ENCODE measurements at regions not wholly inside any gene's neighbourhood (a gene's known extent, or its start where the extent isn't known, plus 50 kb on each side); places are given as distances from the start of the nearest gene placed in this dataset.

DNA sequence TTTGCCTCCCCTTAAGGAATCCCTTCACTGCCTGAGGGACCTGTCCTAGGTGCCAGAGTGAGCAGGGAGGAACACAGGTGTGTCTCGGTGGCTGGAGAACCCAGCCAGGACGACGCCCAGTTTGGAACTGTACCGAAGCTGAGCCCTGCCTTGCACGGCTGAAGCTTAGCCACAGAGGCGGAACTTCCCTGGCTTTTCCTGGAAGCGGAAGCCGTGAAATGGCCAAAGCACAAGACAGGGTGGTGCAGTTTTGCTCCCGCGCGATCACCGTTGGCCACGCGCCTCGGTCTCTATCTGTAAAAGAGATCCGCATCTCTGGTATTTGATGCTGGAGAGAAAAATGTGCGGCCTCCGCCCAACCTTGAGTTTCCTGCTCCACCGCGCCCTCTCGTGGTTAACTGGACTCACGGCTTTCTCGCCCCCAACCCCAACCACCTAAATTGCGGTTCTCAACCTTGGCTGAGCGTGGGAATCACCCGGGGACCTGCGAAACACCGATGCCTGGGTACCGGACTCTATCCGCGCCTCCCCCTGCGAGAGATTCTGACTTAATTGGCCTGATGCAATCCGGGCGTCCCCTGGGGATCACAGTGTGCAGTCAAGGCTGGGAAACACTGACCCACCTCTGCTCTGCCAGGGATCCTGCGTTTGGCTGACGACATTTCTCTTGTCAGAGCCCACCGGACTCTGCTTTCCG is 70.7 kb upstream of the ABHD2 start (continued):
- TF ChIP-seq, protein P1, sequence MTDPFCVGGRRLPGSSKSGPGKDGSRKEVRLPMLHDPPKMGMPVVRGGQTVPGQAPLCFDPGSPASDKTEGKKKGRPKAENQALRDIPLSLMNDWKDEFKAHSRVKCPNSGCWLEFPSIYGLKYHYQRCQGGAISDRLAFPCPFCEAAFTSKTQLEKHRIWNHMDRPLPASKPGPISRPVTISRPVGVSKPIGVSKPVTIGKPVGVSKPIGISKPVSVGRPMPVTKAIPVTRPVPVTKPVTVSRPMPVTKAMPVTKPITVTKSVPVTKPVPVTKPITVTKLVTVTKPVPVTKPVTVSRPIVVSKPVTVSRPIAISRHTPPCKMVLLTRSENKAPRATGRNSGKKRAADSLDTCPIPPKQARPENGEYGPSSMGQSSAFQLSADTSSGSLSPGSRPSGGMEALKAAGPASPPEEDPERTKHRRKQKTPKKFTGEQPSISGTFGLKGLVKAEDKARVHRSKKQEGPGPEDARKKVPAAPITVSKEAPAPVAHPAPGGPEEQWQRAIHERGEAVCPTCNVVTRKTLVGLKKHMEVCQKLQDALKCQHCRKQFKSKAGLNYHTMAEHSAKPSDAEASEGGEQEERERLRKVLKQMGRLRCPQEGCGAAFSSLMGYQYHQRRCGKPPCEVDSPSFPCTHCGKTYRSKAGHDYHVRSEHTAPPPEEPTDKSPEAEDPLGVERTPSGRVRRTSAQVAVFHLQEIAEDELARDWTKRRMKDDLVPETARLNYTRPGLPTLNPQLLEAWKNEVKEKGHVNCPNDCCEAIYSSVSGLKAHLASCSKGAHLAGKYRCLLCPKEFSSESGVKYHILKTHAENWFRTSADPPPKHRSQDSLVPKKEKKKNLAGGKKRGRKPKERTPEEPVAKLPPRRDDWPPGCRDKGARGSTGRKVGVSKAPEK (CRISPR knock-in tag; IDR thresholded peaks at IDR 0.05; ENCODE audit: borderline replicate concordance): 0 out of 2 replicates have a peak, but pooled peaks have one; percentile 36
- no peak for TF ChIP-seq ZNF256 (CRISPR knock-in tag; conservative IDR thresholded peaks at IDR 0.05)
- no peak for TF ChIP-seq DMAP1 (CRISPR knock-in tag; IDR thresholded peaks at IDR 0.05)
- no peak for TF ChIP-seq RORA (CRISPR knock-in tag; IDR thresholded peaks at IDR 0.05)

DNA sequence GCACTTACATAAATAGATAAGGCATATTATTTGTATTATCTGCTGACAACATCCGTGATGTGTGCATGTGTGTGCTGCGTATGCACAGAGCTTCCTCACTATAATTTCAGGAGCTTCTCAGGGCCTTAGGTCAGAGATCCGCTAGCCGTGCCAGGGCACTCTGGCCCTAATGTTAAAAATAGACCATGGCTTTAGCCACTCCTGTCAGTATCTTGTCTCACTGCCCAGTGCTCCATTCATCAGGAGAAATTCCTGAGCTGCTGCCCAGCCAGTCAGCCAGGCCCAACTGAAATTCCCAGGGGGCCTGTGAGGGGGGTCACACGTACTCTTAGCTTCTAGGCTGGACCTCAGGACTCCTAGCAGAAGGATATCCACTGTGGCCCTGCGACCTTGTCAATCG is 70.0 kb upstream of the ABHD2 start:
- Histone ChIP-seq H3K27ac (ENCODE audit: extremely low read length, insufficient read depth, low read length) (no peak overlapping the region), H3K36me3 (replicated peaks in 1 of 2; ENCODE audit: control insufficient read depth in 1 of 2, insufficient read depth in 2 of 2, low read length in 2 of 2) (no peaks in the 10 kb centered on the region), H3K4me1 (ENCODE audit: insufficient read depth, low read length) (no peaks in the 10 kb centered on the region), H3K4me3 (replicated peaks in 1 of 3; ENCODE audit: insufficient read depth in 1 of 3, low read depth in 2 of 3, low read length in 3 of 3) (no peak overlapping the region), H3K9me3 (ENCODE audit: low read length) (no peaks in the 10 kb centered on the region), H3K4me2 (ENCODE audit: low read depth, low read length) (no peak overlapping the region), H3K27me3 (ENCODE audit: control insufficient read depth in 1 of 2, insufficient read depth in 2 of 2, low read length in 2 of 2) (peaks cover 2 to 14% of the 10 kb centered on the region in 2 experiments; a peak in 4 of 5 replicates), H3K79me2 (ENCODE audit: insufficient read depth, low read length) (no peaks in the 10 kb centered on the region), H4K20me1 (ENCODE audit: insufficient read depth, low read length) (no peaks in the 10 kb centered on the region), H3K9ac (ENCODE audit: insufficient read depth, low read depth, low read length) (no peak overlapping the region), H2AFZ (ENCODE audit: low read length) (no peak overlapping the region)
- ATAC-seq (no peak), FAIRE-seq (no peak), DNase-seq (ENCODE audit: low spot score) (no peak)
- 44% methylated on average over 7 of the region's 7 CpGs for whole genome bisulfite sequencing (ENCODE audit: low lambda C conversion rate)
- ChIA-PET CTCF (ENCODE audit: low intra/inter-chr PET ratio, low total read pairs) (interaction anchor here (1.7 to 3.4 kb wide), 3 partner anchors 114 to 140 kb away, joined by 7 to 25 read pairs (median 8); no protein-coding TSS in a partner anchor), POLR2A (no interaction called here)
- BruUV-seq (replicated peaks): no TSS peak
- in situ Hi-C loops (cut with HindIII; ENCODE audit: extremely low pct_ligation_motif_present, low pct_unique_long_range_greater_than_20kb) (no loop called here), intact Hi-C loops (cut with micrococcal nuclease; ENCODE audit: unreplicated experiment) (no loop called here)
- TF ChIP-seq FOSL1 (CRISPR knock-in tag; IDR thresholded peaks at IDR 0.05; ENCODE audit: borderline replicate concordance) (no peak), ELF3 (CRISPR knock-in tag; IDR thresholded peaks at IDR 0.05) (no peak), ZNF432 (CRISPR knock-in tag; IDR thresholded peaks at IDR 0.05; ENCODE audit: borderline replicate concordance) (no peak), ZNF501 (CRISPR knock-in tag; IDR thresholded peaks at IDR 0.05) (no peak), MYC (CRISPR knock-in tag; IDR thresholded peaks at IDR 0.05; ENCODE audit: borderline replicate concordance) (no peak), ZFP82 (CRISPR knock-in tag; IDR thresholded peaks at IDR 0.05; ENCODE audit: borderline replicate concordance) (no peak), KLF6 (CRISPR knock-in tag; IDR thresholded peaks at IDR 0.05) (no peak), MIER3 (CRISPR knock-in tag; IDR thresholded peaks at IDR 0.05; ENCODE audit: borderline replicate concordance) (no peak), MIER2 (CRISPR knock-in tag; IDR thresholded peaks at IDR 0.05) (no peak), ZNF10 (CRISPR knock-in tag; IDR thresholded peaks at IDR 0.05; ENCODE audit: borderline replicate concordance, low read depth) (no peak), EZH2 (conservative IDR thresholded peaks at IDR 0.05; ENCODE audit: low read depth, low read length) (no peak)
- TF ChIP-seq, protein P2, sequence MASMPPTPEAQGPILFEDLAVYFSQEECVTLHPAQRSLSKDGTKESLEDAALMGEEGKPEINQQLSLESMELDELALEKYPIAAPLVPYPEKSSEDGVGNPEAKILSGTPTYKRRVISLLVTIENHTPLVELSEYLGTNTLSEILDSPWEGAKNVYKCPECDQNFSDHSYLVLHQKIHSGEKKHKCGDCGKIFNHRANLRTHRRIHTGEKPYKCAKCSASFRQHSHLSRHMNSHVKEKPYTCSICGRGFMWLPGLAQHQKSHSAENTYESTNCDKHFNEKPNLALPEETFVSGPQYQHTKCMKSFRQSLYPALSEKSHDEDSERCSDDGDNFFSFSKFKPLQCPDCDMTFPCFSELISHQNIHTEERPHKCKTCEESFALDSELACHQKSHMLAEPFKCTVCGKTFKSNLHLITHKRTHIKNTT (CRISPR knock-in tag; IDR thresholded peaks at IDR 0.05): no peak
